Right atrium auricular region (tissue), 2 donors: ENCODE measurements at regions not wholly inside any gene's neighbourhood (a gene's known extent, or its start where the extent isn't known, plus 50 kb on each side); places are given as distances from the start of the nearest gene placed in this dataset.
A peak's percentile ranks its signal among the peaks of the same experiment; 100 is the strongest.

Experiments
- DNase-seq: peaks from one replicate; pipeline ENCODE4 v3.0.0-alpha.2; 2019; ENCODE audit warnings: low spot score
- H3K27ac ChIP-seq, 2 donors: fragments of 200-600 bp; sonication (generic); 1 replicate in 1 of 2; 2 replicates in 1 of 2; pipeline ENCODE4 v1.5.1; 2016 to 2019
- H3K27me3 ChIP-seq, 2 donors: fragments of 200-600 bp; sonication (generic); one replicate each; pipeline versions ENCODE4 v1.5.1 to v1.6.0; 2017 to 2019
- H3K36me3 ChIP-seq: fragments of 200-600 bp; sonication (generic); one replicate; pipeline ENCODE4 v1.5.1; 2016
- H3K4me1 ChIP-seq, 2 donors: fragments of 200-600 bp; sonication (generic); one replicate each; pipeline versions ENCODE4 v1.5.1 to v1.6.0; 2017 to 2019
- H3K4me3 ChIP-seq, 2 donors: fragments of 200-600 bp; sonication (generic); 1 replicate in 1 of 2; 2 replicates in 1 of 2; pipeline ENCODE4 v1.5.1; 2017 to 2019; ENCODE audit warnings: mild to moderate bottlenecking in 1 of 2, moderate library complexity in 1 of 2
- H3K9me3 ChIP-seq, 2 donors: fragments of 200-600 bp; sonication (generic); one replicate each; pipeline ENCODE4 v1.5.1; 2019
- CTCF ChIP-seq, 2 donors: fragments of 200-600 bp; sonication (generic); IDR thresholded peaks; one replicate each; pipeline ENCODE4 v1.5.1; 2019; ENCODE audit warnings: antibody characterized with exemption in 2 of 2

DNA sequence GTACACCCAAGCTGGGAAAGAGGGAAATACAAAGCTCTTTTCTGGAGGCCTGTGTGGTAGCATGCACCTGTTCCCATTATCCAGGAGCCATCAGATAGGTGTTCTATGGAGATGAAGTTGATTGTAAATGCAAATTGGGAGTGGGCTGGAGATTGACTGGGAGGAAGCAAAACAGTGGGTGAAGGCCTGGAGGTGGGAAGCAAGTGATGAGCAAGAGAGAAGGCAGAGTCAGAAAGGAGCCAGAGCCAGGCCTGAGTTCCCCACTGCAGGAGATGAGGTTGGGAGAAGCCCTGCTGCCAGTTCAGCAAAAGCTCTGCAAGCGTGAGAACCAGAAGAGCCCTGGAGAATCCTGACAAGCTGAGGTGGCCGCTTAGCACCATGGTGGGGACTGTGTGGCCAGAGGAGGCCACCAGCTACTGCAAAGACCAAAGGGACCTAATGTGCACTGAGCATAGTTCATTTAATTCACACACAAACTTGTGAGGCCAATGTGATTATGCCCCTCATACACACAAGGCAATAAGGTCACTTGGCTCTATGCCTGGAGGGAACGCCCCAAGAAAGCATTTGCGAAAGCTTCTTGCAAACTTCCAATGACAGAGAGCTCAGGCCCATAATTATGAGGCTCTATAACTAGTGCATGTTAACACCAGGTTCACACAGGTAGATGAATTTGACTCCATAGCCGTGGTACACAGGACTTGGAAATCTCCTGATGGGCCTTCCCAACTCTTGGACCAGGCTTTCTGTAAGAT is 73.0 kb upstream of the GRIK3 start:
- Histone ChIP-seq H3K4me3 (no peak overlapping the region), H3K36me3 (no peaks in the 10 kb centered on the region), H3K9me3 (no peaks in the 10 kb centered on the region), H3K27me3 (no peaks in the 10 kb centered on the region), H3K4me1 (peaks cover 0 to 6% of the 10 kb centered on the region in 2 donors), H3K27ac (no peak overlapping the region)
- no peak for TF ChIP-seq CTCF (IDR thresholded peaks at IDR 0.05)
- no peak for DNase-seq

DNA sequence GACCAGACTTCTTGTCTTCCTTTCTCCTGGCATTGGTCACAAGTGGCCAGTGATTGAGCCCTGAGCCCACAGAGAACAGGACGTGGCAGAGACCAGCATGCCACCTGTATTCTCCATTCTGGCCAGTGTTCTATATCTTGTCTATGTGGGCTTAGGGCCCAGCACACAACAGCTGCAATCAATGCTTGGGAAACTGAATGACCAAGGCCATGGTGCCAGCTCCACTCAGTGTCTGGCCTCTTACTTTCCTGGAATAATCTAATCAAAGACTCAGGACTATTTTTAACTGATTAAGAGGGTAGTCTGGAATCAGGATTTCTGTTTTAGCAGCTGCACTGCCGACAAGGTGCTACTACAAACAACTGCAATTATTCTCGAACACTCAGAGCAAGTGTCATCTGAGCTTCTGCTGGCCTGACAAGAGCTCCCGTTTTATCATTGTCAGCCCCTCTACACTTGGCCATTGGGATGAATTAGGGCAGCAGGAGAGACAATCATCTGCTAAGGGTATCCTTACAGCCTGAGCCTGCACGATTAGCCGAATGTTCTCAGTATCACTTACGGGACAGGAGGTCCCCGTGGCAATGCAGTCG is 74.4 kb upstream of the GRIK3 start:
- Histone ChIP-seq H3K27me3 (no peaks in the 10 kb centered on the region), H3K27ac (peak overlapping the region; percentile 26 to 48), H3K4me1 (peaks cover 0 to 6% of the 10 kb centered on the region in 2 donors), H3K36me3 (no peaks in the 10 kb centered on the region), H3K4me3 (no peak overlapping the region), H3K9me3 (no peaks in the 10 kb centered on the region)
- TF ChIP-seq CTCF (IDR thresholded peaks at IDR 0.05), result no peak
- no peak for DNase-seq

DNA sequence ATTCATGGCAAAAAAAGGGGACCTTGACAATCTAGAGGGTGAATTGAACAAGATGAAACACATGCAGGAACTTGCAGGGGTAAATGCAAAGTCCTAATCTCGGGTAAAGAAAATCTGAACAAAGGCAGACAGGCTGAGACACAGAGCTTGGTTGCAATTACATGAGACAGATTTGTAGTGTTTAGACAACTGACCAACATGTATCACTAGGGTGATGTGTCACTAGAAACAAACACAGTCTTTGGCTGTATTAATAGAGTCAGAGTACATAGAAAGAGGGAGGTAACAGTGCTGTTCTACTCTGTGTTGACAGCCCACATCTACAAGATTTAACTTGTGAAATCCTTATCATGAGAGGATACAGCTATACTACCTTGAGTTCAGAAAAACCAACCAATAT is 78.1 kb upstream of the GRIK3 start:
- Histone ChIP-seq H3K36me3 (no peaks in the 10 kb centered on the region), H3K4me1 (peaks cover 0 to 6% of the 10 kb centered on the region in 2 donors), H3K27ac (no peak overlapping the region), H3K9me3 (no peaks in the 10 kb centered on the region), H3K27me3 (no peaks in the 10 kb centered on the region), H3K4me3 (no peak overlapping the region)
- TF ChIP-seq CTCF (IDR thresholded peaks at IDR 0.05), result no peak
- DNase-seq, result no peak

GRCh38 chr1:37113285-37113997 is 79.1 kb upstream of the GRIK3 start:
- no peak overlapping the region for H3K4me3 ChIP-seq
- no peak overlapping the region for H3K27ac ChIP-seq
- peaks cover 0 to 6% of the 10 kb centered on the region in 2 donors for H3K4me1 ChIP-seq
- H3K36me3 ChIP-seq, result no peaks in the 10 kb centered on the region
- H3K27me3 ChIP-seq, result no peaks in the 10 kb centered on the region
- TF ChIP-seq CTCF (IDR thresholded peaks at IDR 0.05), result no peak
- DNase-seq, result no peak
- no peaks in the 10 kb centered on the region for H3K9me3 ChIP-seq

GRCh38 chr1:37118790-37119189 is 84.5 kb upstream of the GRIK3 start:
- Histone ChIP-seq H3K4me3 (no peak overlapping the region), H3K9me3 (no peaks in the 10 kb centered on the region), H3K27ac (no peak overlapping the region), H3K27me3 (no peaks in the 10 kb centered on the region), H3K36me3 (no peaks in the 10 kb centered on the region), H3K4me1 (no peaks in the 10 kb centered on the region)
- no peak for TF ChIP-seq CTCF (IDR thresholded peaks at IDR 0.05)
- DNase-seq, result no peak
